Nephron progenitor cell (in vitro differentiated cells): ENCODE measurements at regions not wholly inside any gene's neighbourhood (a gene's known extent, or its start where the extent isn't known, plus 50 kb on each side); places are given as distances from the start of the nearest gene placed in this dataset.

Experiments
- DNase-seq: peaks from one replicate; pipeline ENCODE4 v3.0.0; 2021
- H3K27ac Mint-ChIP-seq: 2 replicates; pipeline ENCODE4 v1.8.0; 2021; ENCODE audit warnings: mild to moderate bottlenecking, moderate library complexity, mixed read lengths
- H3K27me3 Mint-ChIP-seq: 2 replicates; pipeline ENCODE4 v1.8.0; 2021; ENCODE audit warnings: mild to moderate bottlenecking, low read depth, mixed read lengths; ENCODE audit not compliant: poor library complexity
- H3K36me3 Mint-ChIP-seq: 2 replicates; pipeline ENCODE4 v1.8.0; 2021; ENCODE audit warnings: low read depth, mixed read lengths
- H3K4me1 Mint-ChIP-seq: 2 replicates; pipeline ENCODE4 v1.8.0; 2021; ENCODE audit warnings: mixed read lengths
- H3K4me3 Mint-ChIP-seq: 2 replicates; pipeline ENCODE4 v1.8.0; 2021; ENCODE audit warnings: mild to moderate bottlenecking, moderate library complexity, mixed read lengths
- H3K9me3 Mint-ChIP-seq: 2 replicates; pipeline ENCODE4 v1.8.0; 2021; ENCODE audit warnings: mild to moderate bottlenecking, moderate library complexity, mixed read lengths
- TF ChIP-seq, protein P1 (sequence below): fragments of 200-600 bp; sonication (generic); IDR thresholded peaks from 2 replicates; pipeline ENCODE4 v1.5.0; 2021; ENCODE audit warnings: antibody characterized with exemption

DNA sequence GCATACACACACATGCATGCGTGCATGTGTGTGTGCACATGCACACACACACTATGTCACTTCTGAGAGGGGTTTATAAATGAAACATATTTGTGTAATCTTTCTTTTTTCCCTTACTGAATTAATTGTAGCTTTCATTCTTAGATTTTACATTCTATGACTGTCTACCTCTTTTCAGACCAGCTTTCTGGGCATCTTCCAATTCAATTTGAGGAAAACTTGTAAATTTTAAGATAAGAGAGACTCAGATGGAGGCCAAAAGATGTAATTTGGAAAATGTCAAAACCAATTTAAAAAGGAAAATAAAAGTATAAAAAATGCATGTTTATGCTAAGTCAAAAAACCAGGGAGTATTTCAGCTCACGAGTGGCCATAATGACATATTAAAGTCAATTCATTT, 594.5 kb downstream of the OLFM4 start:
- Mint-ChIP-seq H3K36me3 (no peaks in the 10 kb centered on the region), H3K4me1 (no peaks in the 10 kb centered on the region), H3K9me3 (no peaks in the 10 kb centered on the region), H3K27me3 (peaks cover 5% of the 10 kb centered on the region), H3K4me3 (no peak overlapping the region), H3K27ac (no peak overlapping the region)
- TF ChIP-seq, protein P1, sequence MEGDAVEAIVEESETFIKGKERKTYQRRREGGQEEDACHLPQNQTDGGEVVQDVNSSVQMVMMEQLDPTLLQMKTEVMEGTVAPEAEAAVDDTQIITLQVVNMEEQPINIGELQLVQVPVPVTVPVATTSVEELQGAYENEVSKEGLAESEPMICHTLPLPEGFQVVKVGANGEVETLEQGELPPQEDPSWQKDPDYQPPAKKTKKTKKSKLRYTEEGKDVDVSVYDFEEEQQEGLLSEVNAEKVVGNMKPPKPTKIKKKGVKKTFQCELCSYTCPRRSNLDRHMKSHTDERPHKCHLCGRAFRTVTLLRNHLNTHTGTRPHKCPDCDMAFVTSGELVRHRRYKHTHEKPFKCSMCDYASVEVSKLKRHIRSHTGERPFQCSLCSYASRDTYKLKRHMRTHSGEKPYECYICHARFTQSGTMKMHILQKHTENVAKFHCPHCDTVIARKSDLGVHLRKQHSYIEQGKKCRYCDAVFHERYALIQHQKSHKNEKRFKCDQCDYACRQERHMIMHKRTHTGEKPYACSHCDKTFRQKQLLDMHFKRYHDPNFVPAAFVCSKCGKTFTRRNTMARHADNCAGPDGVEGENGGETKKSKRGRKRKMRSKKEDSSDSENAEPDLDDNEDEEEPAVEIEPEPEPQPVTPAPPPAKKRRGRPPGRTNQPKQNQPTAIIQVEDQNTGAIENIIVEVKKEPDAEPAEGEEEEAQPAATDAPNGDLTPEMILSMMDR = no peak
- no peak for DNase-seq

DNA sequence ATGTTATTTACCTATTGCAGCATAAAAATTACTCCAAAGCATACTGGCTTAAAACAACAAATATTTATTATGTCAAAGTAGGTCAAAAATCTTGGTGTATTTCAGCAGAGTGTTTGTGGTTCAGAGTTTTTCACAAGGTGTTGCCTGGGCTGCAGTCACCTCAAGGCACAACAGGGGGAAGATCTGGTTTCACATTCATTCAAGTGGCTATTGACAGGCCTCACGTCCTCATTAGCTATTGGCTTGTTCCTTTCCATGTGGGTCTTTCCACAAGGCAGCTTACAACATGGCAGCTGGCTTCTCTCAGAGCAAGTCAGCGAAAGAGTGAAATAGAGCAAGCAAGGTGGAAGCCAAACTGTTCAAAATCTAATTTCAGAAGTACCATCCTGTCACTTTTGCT, 602.9 kb downstream of the OLFM4 start:
- H3K4me1 Mint-ChIP-seq = peaks cover 2% of the 10 kb centered on the region
- no peaks in the 10 kb centered on the region for H3K9me3 Mint-ChIP-seq
- TF ChIP-seq, protein P1 = no peak

DNA sequence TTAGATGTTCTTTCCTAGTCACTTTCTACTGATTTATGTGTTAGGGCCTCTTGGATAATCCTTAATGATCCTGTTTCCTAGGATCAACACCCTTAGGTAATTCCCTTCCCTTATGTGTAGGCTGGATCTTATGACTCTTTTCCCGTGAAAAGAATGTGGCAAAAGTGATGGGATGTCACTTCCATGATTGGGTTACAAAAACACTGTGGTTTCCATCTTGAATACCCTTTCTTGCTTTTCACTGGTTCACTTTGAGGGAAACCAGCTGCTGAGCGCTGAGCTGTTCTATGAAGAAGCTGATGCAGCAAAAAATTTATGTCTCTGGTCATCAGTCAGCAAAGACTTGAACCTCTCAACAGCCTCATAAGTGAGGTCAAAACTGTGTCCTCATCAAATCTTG, 609.4 kb downstream of the OLFM4 start:
- no peaks in the 10 kb centered on the region for H3K9me3 Mint-ChIP-seq
- no peaks in the 10 kb centered on the region for H3K36me3 Mint-ChIP-seq
- peaks cover 61% of the 10 kb centered on the region for H3K4me1 Mint-ChIP-seq
- peak; percentile 8 for DNase-seq
- TF ChIP-seq, protein P1 = no peak
- peak overlapping the region; percentile 10 for H3K27ac Mint-ChIP-seq
- H3K27me3 Mint-ChIP-seq = no peaks in the 10 kb centered on the region
- no peak overlapping the region for H3K4me3 Mint-ChIP-seq

More for the DNA sequence above, 602.9 kb downstream of the OLFM4 start:
- Mint-ChIP-seq H3K27me3 (no peaks in the 10 kb centered on the region), H3K36me3 (no peaks in the 10 kb centered on the region), H3K27ac (no peak overlapping the region), H3K4me3 (no peak overlapping the region)
- no peak for DNase-seq

DNA sequence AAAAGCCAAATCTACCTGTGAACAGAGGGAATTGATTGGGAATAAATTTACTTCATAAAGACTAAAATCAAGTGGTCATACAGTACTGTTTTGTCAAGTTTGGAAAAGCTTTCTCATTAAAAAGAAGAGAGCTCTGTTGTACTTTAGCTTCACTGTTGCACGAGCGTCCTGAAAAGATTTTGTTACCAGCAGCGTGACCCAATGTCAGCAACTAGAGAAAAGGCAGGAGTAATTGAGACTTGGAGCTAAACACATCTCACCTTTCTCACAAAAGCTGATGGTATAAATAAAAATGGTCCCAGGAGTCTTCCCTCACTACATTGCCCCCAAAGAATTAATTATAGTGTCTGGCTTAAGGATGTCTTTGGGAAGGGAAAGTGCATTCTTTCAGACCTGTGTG, 613.7 kb downstream of the OLFM4 start:
- H3K4me3 Mint-ChIP-seq = peak overlapping the region; percentile 28
- no peak overlapping the region for H3K27ac Mint-ChIP-seq
- no peak for DNase-seq
- H3K36me3 Mint-ChIP-seq = no peaks in the 10 kb centered on the region
- peaks cover 63% of the 10 kb centered on the region for H3K4me1 Mint-ChIP-seq
- TF ChIP-seq, protein P1 = no peak
- no peaks in the 10 kb centered on the region for H3K9me3 Mint-ChIP-seq
- H3K27me3 Mint-ChIP-seq = peaks cover 4% of the 10 kb centered on the region

DNA sequence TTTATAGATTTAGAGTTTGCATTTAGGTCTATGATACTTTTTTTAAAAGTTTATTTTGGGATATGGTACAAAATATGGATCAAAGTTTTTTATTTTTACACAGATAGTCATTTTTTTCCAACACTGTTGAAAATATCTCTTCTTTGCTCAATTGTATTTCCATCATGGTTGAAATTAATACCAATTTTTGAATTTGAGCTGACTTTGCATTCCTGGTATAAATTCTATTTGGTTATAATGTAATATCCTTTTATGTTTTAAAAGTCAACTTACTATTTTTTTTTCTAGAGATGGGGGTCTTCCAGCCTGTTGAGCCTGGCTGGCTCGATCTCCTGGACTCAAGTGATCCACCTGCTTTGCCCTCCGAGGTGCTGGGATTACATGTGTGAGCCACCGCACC, 620.1 kb downstream of the OLFM4 start:
- TF ChIP-seq, protein P1 = no peak
- peaks cover 6% of the 10 kb centered on the region for H3K4me1 Mint-ChIP-seq
- peaks cover 2% of the 10 kb centered on the region for H3K27me3 Mint-ChIP-seq
- no peaks in the 10 kb centered on the region for H3K36me3 Mint-ChIP-seq
- H3K27ac Mint-ChIP-seq = no peak overlapping the region
- H3K4me3 Mint-ChIP-seq = no peak overlapping the region
- no peaks in the 10 kb centered on the region for H3K9me3 Mint-ChIP-seq
- no peak for DNase-seq

DNA sequence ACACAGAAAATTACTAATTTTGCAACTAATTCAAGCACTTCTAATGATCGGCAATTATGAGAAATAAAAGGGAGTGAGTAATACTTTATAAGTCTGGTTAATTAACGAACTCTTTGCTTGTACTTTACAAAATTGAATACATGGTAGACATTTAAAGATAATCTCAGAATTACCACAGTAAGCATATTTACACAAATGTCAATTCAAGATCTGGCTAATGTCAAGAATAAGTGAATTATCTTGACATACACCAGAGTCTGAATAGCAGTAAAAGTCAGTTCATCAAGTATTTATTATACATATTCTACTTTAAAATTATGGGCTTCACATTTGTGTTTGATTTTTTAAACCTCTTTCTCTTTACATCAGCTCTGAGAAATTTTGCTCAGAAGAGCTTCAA, 643.4 kb downstream of the OLFM4 start:
- no peaks in the 10 kb centered on the region for H3K9me3 Mint-ChIP-seq
- H3K4me3 Mint-ChIP-seq = no peak overlapping the region
- peaks cover 4% of the 10 kb centered on the region for H3K27me3 Mint-ChIP-seq
- H3K4me1 Mint-ChIP-seq = no peaks in the 10 kb centered on the region
- no peaks in the 10 kb centered on the region for H3K36me3 Mint-ChIP-seq
- TF ChIP-seq, protein P1 = no peak
- no peak overlapping the region for H3K27ac Mint-ChIP-seq
- no peak for DNase-seq
